GM21619 (cell line): ENCODE measurements at regions not wholly inside any gene's neighbourhood (a gene's known extent, or its start where the extent isn't known, plus 50 kb on each side); places are given as distances from the start of the nearest gene placed in this dataset.

Experiments used
- ATAC-seq: cut with Tn5 transposase; IDR thresholded peaks from one replicate; pipeline ENCODE4 v1.9.1; 2021; ENCODE audit not compliant: unreplicated experiment

DNA sequence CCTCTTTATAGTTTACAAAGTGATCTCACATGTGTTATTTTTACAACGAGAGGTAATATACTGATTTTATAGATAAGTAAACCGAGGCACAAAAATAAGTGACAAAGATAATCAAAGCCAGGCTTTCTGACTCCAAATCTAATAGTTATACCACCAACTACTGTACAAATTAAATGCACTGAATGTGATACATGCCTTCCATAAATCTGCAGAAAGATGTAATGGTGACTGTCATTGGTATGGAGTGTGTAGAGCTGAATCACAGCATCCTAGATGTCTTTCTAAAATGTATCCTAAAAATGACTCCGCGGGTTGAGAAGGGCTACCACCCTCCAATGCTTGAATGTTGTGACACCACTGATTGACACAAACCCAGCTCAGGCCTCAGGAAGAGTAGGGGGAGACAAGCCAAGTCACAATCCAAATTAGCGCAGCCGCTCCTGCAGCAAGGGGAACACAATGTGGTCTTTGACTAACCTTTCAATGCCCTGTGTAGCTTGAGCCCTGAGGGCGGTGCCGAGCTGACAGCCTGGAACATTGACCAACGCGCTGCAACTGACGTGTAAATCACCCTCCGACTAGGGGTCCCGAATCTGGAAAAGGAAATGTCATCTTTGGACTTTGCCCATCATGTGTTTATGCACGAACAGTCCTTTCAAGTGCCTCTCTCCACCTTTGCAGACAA, 136.8 kb downstream of the OLIG3 start:
- no peak for ATAC-seq

GRCh38 chr6:137353842-137354397, 134.7 kb upstream of the IFNGR1 start:
- no peak for ATAC-seq

- no peak for ATAC-seq
These were observed 134.2 kb upstream of the IFNGR1 start for GRCh38 chr6:137353346-137353745.

- ATAC-seq = no peak
These were observed 133.7 kb upstream of the IFNGR1 start for GRCh38 chr6:137352859-137353258.

DNA sequence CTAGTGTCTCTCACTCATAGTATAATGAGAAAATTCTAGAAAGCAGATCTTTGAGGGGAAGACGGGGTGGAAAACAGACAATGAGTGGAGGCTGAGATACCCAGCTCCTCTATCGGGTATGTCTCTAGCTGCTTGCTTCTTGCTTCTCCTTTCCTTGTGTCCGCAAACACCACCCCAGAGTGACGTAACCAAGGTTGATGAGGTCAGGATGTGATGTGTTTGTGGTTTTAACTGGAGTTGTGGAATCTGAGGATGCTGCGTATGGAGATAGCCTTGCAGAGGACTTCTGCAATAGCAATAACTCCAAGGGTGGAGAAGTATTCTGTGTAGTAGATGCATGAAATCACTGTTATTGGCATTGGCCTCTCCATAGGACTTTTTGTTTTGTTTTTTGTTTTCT, 132.7 kb upstream of the IFNGR1 start:
- no peak for ATAC-seq

DNA sequence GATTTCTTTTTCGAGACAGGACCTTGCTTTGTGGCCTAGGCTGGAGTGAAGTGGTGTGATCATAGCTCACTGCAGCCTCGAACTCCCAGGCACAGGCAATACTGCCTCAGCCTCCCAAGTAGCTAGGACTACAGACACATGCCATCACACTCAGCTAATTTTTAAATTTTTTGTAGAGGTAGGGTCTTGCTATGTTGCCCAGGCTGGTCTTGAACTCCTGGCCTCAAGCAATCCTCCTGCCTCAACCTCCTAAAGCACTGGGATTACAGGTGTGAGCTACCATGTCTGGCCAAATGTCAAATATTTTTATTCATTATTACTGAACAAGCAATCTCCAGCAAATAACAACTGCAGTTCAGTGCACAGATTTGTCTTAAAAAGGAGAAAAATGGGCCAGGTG, 131.7 kb upstream of the IFNGR1 start:
- no peak for ATAC-seq

GRCh38 chr6:137349856-137350830, 131.0 kb upstream of the IFNGR1 start:
- ATAC-seq = no peak

- ATAC-seq = no peak
These were observed 129.6 kb upstream of the IFNGR1 start for GRCh38 chr6:137348777-137349176.

GRCh38 chr6:137343241-137343640, 124.1 kb upstream of the IFNGR1 start:
- ATAC-seq = no peak

DNA sequence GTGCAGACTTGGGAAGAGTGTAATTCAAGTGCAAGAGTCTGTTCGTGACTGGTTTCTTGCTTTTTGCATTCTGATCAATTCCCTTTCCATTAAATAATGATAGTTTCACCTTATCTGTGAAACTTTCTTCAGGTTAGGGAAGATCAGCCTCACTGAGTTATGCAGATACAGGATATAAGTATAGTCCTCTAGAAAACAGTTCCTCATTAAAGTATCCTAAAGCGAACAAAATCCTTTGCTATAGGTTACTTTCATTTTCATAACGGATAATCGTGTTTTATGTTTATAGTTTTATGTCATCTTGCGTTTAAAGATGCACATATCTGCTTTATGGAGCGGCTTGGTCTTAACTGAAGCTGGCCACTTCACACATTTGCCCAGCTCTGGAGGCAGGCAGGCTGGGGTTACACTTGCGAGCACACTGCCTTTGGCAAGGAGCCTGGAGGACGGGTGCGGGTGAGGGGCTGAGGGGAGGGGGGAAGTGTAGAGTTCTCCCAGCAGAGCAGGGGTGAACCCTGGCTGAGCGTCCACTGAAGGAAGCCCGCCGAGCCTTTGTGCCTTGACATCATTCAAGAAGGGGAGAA, 123.5 kb upstream of the IFNGR1 start:
- ATAC-seq = no peak

DNA sequence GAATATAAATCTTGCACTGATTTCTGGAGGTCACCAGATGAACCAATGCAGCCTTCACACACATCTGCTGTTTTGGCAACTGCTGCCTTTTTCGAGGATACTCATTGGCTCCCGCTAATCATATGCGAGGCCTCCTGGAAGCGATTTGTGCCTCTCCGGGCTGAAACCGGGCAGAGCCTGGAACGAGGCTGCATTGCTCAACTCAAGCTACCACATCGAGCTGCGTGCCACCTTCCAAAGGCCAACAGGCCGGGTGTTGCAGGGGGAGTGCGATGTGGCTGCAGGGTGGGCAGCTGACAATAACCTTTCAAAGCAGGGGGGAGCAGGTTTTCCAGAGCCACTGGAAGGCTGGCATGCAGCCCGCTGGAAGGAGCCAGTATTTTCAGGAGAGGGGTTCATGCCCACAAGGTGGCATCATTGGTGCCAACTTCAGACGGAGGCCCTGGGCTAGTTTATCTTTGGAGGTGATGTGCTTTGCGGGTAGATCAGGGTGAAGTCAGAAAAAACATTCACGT, 122.6 kb upstream of the IFNGR1 start:
- no peak for ATAC-seq

DNA sequence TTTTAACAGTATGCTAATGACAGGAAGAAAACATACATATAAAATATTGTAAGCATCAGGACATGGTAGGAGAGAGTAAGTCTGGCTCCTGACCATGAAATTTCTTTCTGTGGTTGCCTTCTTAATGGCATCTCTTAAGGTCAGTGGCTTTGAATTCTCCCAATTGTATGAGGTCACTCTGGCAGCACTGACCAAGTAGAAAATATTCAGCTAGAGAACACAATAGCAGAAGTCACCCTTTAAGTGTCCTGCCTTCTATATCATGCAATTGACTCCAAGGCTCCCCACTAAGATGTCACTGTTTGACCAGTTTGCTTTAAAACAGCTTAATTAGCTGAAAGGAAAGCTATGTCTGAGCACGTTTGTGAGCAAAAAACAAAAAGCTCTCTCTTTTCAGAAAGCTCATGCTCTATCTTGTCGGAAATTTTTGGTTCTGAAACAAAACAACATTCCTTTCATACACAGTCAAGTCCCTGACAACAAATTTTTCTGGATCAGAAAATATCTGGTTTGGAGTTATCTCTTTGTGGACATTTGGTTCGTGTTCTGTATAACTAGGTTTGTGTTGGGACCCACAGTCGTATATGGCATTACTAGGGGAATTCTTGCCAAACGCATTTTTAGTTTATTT, 120.9 kb upstream of the IFNGR1 start:
- no peak for ATAC-seq

DNA sequence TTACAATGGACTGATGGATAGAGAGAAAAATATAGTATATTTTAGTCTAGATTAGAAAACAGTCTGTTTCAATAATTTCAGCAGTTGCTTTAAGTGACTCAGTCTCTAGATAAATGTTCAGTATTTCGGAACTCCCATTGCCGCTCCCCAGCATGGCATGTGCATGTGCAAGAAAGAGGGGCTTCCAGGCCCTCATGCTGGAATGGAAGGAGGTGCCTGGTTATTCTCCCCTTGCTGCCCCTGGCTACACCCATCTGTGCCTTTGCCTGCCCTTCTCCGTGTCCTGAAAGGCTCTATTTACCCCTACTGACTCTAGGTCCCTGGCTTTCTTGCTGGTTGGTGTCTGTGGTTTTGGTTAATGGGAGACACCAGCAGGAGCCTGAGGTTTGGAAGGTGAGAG, 115.7 kb upstream of the IFNGR1 start:
- ATAC-seq = no peak

- no peak for ATAC-seq
These were observed 114.9 kb upstream of the IFNGR1 start for GRCh38 chr6:137334094-137334493.

GRCh38 chr6:137332637-137333280, 113.6 kb upstream of the IFNGR1 start:
- no peak for ATAC-seq

- ATAC-seq = no peak
These were observed 104.7 kb upstream of the IFNGR1 start for GRCh38 chr6:137323860-137324259.

DNA sequence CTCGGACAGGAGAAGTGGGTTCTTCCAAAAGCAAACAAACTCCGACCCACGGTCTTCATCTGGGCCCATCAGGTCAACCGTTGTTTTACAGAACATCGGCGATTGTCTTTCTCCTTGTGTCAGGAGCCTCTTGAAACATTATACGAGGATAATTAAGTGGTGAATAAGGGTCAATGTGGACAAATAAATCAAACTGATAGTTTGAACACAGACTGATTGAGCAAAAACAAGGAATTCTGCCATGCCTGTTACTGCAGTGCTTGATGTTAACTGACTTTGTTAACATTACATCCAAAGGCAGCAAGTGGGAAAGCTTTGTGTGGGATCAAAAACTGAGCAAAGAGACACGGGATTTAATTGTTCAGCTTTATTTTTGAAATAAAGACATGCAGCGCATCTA, 101.1 kb upstream of the IFNGR1 start:
- no peak for ATAC-seq

DNA sequence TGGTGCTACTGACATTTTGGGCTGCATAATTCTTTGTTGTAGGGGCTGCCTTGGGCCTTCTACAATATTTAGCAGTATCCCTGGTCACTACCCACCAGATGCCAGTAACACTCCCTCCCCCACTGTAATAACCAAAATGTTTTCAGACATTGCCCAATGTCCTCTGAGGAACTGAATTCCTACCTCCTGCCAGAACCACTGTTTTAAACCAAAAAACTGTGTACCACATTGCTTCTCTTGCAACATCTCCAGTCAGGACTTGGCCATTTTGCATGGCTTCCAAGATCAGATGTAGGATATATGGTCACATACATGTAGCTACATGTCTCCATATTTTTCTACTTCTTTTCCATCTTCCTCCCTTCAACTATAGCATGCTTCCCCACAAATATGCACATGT, 97.4 kb upstream of the IFNGR1 start:
- no peak for ATAC-seq

DNA sequence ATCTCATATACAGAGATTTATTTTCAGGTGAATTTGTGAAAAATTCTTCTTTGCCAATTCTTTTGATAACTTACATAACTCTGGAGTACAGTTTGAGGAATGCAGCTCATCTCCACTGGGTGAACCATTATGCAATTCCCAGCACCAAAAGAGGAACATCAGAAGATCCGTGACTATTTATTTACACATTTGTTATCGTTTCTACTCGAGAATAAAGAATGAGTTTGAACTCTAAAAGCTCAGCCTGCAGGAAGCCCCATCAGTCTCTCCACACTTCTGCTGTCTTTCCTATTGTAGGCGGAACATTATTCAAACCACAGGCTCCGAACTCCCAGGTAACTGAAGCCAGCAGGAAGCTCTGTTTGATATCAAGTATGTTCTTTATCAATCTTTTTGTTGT, 95.9 kb upstream of the IFNGR1 start:
- no peak for ATAC-seq
